ENCODE measurements at regions not wholly inside any gene's neighbourhood (a gene's known extent, or its start where the extent isn't known, plus 50 kb on each side); places are given as distances from the start of the nearest gene placed in this dataset.

GRCh38 chr14:21780429-21781084 is 106.9 kb upstream of the OR4E1 start:
- TF ChIP-seq CTCF (IDR thresholded peaks at IDR 0.05; ENCODE audit: low read depth, low read length) (no peak), EZH2phosphoT487 (IDR thresholded peaks at IDR 0.05; ENCODE audit: low read depth) (no peak)

Data from OCI-LY3 (cell line).